Mesenchymal stem cell (in vitro differentiated cells and primary cell): ENCODE measurements at regions not wholly inside any gene's neighbourhood (a gene's known extent, or its start where the extent isn't known, plus 50 kb on each side); places are given as distances from the start of the nearest gene placed in this dataset.

Experiments used
- DNase-seq: peaks from one replicate; pipeline ENCODE4 v3.0.0-alpha.2; 2013
- H2AFZ ChIP-seq: one replicate; pipeline ENCODE4 v1.6.1; 2013; ENCODE audit warnings: low read depth, mild to moderate bottlenecking, control low read depth, inconsistent platforms, low read length, moderate library complexity
- H2AK5ac ChIP-seq: 2 replicates; pipeline ENCODE4 v1.6.1; 2013; ENCODE audit warnings: low read length, moderate library complexity, mild to moderate bottlenecking, inconsistent platforms; ENCODE audit not compliant: severe bottlenecking
- H2BK120ac ChIP-seq: one replicate; pipeline ENCODE4 v1.6.1; 2013; ENCODE audit warnings: low read depth, mild to moderate bottlenecking, inconsistent platforms, low read length, moderate library complexity
- H2BK12ac ChIP-seq, 2 experiments: one replicate each; pipeline ENCODE4 v1.6.1; 2013; ENCODE audit warnings: inconsistent platforms in 2 of 2, low read length in 2 of 2, mild to moderate bottlenecking in 2 of 2, moderate library complexity in 2 of 2, control low read depth in 1 of 2
- H2BK15ac ChIP-seq: one replicate; pipeline ENCODE4 v1.6.1; 2013; ENCODE audit warnings: mild to moderate bottlenecking, low read depth, inconsistent platforms; ENCODE audit not compliant: poor library complexity, severe bottlenecking
- H2BK5ac ChIP-seq: 2 replicates; pipeline ENCODE4 v1.6.1; 2013; ENCODE audit warnings: low read depth, mild to moderate bottlenecking, low read length, control low read depth, inconsistent platforms; ENCODE audit not compliant: poor library complexity, severe bottlenecking
- H3K14ac ChIP-seq, 2 experiments: one replicate each; pipeline ENCODE4 v1.6.1; 2013; ENCODE audit warnings: inconsistent platforms in 2 of 2, low read length in 2 of 2, control low read depth in 1 of 2, mild to moderate bottlenecking in 1 of 2, moderate library complexity in 1 of 2
- H3K18ac ChIP-seq, 2 experiments: one replicate each; pipeline ENCODE4 v1.6.1; 2013; ENCODE audit warnings: inconsistent platforms in 2 of 2, low read length in 2 of 2, control low read depth in 1 of 2, low read depth in 1 of 2, mild to moderate bottlenecking in 1 of 2
- H3K23ac ChIP-seq, 2 experiments: one replicate each; pipeline ENCODE4 v1.6.1; 2013; ENCODE audit warnings: inconsistent platforms in 2 of 2, low read length in 2 of 2, mild to moderate bottlenecking in 2 of 2, moderate library complexity in 2 of 2, control low read depth in 1 of 2
- H3K27ac ChIP-seq: 2 replicates; pipeline ENCODE4 v1.5.1; 2013; ENCODE audit warnings: mild to moderate bottlenecking, moderate library complexity, low read length, control low read depth, inconsistent platforms; ENCODE audit not compliant: poor library complexity, severe bottlenecking
- H3K27me3 ChIP-seq, 2 experiments: 2 replicates each; pipeline versions ENCODE4 v1.6.1 to v1.7.0; 2013; ENCODE audit warnings: low read length in 2 of 2, mild to moderate bottlenecking in 2 of 2, moderate library complexity in 2 of 2, control low read depth in 1 of 2, inconsistent platforms in 1 of 2; ENCODE audit not compliant: control insufficient read depth in 1 of 2, insufficient read depth in 1 of 2
- H3K36me3 ChIP-seq, 2 experiments: 2 replicates each; pipeline versions ENCODE4 v1.6.1 to v1.7.0; 2013; ENCODE audit warnings: low read length in 2 of 2, control low read depth in 1 of 2, inconsistent platforms in 1 of 2, low read depth in 1 of 2, mild to moderate bottlenecking in 1 of 2; ENCODE audit not compliant: insufficient read depth in 2 of 2, control insufficient read depth in 1 of 2
- H3K4ac ChIP-seq, 2 experiments: one replicate each; pipeline ENCODE4 v1.6.1; 2013; ENCODE audit warnings: inconsistent platforms in 2 of 2, low read length in 2 of 2, mild to moderate bottlenecking in 2 of 2, moderate library complexity in 2 of 2, control low read depth in 1 of 2, low read depth in 1 of 2
- H3K4me1 ChIP-seq: 2 replicates; pipeline ENCODE4 v1.6.1; 2013; ENCODE audit warnings: low read depth, low read length, control low read depth; ENCODE audit not compliant: control insufficient read depth, insufficient read depth
- H3K4me2 ChIP-seq: 2 replicates; pipeline ENCODE4 v1.6.1; 2013; ENCODE audit warnings: low read length, mild to moderate bottlenecking, inconsistent platforms; ENCODE audit not compliant: poor library complexity, severe bottlenecking
- H3K4me3 ChIP-seq, 2 experiments: 2 replicates each; pipeline versions ENCODE4 v1.5.1 to v1.7.0; 2013; ENCODE audit warnings: low read length in 2 of 2, mild to moderate bottlenecking in 2 of 2, control low read depth in 1 of 2, low read depth in 1 of 2; ENCODE audit not compliant: insufficient read depth in 1 of 2
- H3K79me1 ChIP-seq: replicated peaks from 2 replicates; pipeline ENCODE4 v1.6.1; 2013; ENCODE audit warnings: mild to moderate bottlenecking, control low read depth, low read length, inconsistent platforms; ENCODE audit not compliant: poor library complexity, severe bottlenecking
- H3K9ac ChIP-seq: 2 replicates; pipeline ENCODE4 v1.7.0; 2013; ENCODE audit warnings: mild to moderate bottlenecking, low read length, moderate library complexity
- H3K9me3 ChIP-seq: 2 replicates; pipeline ENCODE4 v1.7.0; 2013; ENCODE audit warnings: mild to moderate bottlenecking, low read length; ENCODE audit not compliant: control insufficient read depth
- H4K8ac ChIP-seq: one replicate; pipeline ENCODE4 v1.6.1; 2013; ENCODE audit warnings: inconsistent platforms, mild to moderate bottlenecking, low read length, moderate library complexity
- H4K91ac ChIP-seq: one replicate; pipeline ENCODE4 v1.6.1; 2013; ENCODE audit warnings: mild to moderate bottlenecking, low read length, inconsistent platforms
- WGBS: methylation state at CpG from one replicate; pipeline ENCODE4 v1.1.7; 2013; ENCODE audit warnings: mixed read lengths; 5-methylcytosine and 5-hydroxymethylcytosine counted together

DNA sequence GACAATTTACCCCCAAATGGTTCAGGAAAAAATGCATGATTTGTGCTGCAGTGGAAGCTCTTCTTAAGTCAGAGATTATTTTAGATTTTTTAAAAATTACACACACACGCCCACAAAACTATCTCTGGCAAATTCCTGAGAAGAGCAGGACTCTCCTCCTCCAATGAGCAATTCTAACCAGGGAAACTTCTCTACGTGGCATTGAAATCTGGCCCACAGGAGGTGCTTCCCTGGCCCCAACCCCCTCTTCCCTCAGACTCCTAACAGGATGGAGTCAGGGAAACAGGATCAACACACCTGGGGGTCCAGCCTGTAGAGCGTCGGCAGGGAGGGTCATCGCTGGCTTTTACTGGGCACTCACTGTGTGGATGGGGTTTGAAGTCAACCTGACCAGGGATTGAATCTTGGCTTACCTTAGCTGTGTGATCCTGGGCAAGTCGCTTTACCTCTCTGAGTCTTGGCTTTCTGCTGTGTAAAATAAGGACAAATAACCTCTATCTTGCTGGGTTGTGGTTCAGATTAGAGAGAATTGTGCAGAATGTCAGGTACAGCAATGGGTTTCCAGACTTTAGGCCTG, 65.4 kb upstream of the ASAP2 start:
- H3K79me1 ChIP-seq: no peaks in the 10 kb centered on the region
- no peak overlapping the region for H2BK15ac ChIP-seq
- no peak overlapping the region for H2BK120ac ChIP-seq
- H3K4me3 ChIP-seq: no peak overlapping the region
- no peak overlapping the region for H2BK5ac ChIP-seq
- H3K36me3 ChIP-seq: no peaks in the 10 kb centered on the region
- H3K9me3 ChIP-seq: no peaks in the 10 kb centered on the region
- H2AK5ac ChIP-seq: peak overlapping the region; percentile 20
- 89% methylated on average over 6 of the region's 6 CpGs for WGBS
- H3K27me3 ChIP-seq: peaks cover 0 to 4% of the 10 kb centered on the region in 2 experiments
- no peak overlapping the region for H2AFZ ChIP-seq
- no peak overlapping the region for H4K91ac ChIP-seq
- no peak overlapping the region for H4K8ac ChIP-seq
- H3K4me2 ChIP-seq: no peak overlapping the region
- H3K9ac ChIP-seq: peak overlapping the region; percentile 9
- H3K18ac ChIP-seq: peak overlapping the region; percentile 30 to 46
- no peak overlapping the region for H3K23ac ChIP-seq
- peaks cover 18% of the 10 kb centered on the region for H3K4me1 ChIP-seq
- H2BK12ac ChIP-seq: peak overlapping the region; percentile 3 to 37
- H3K4ac ChIP-seq: no peak overlapping the region
- no peak overlapping the region for H3K14ac ChIP-seq
- no peak for DNase-seq
- no peak overlapping the region for H3K27ac ChIP-seq

DNA sequence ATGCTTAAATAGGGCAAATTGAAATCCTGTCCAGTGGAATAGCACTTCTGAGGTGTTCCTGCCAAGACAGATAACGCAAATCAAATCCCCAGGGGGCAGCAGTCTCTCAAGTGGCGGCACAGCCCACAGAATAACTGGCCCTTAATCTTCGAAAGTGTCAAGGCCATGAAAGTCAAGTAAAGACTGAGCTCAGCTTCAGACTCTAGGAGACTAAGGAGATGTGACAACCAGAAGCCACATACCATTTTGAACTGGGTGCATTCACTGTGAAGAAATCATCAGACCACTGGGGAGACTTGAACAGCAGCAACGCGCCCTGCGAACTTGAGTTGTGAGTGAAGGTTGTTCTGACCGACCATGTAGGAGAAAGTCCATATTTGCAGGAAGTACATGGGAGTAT, 66.0 kb upstream of the ASAP2 start:
- no peak overlapping the region for H3K9ac ChIP-seq
- H2BK5ac ChIP-seq: no peak overlapping the region
- no peak overlapping the region for H4K91ac ChIP-seq
- H3K4me3 ChIP-seq: no peak overlapping the region
- H3K9me3 ChIP-seq: no peaks in the 10 kb centered on the region
- 87% methylated on average over 7 of the region's 7 CpGs for WGBS
- peaks cover 0 to 4% of the 10 kb centered on the region in 2 experiments for H3K27me3 ChIP-seq
- H3K4ac ChIP-seq: no peak overlapping the region
- H3K18ac ChIP-seq: no peak overlapping the region
- no peaks in the 10 kb centered on the region for H3K36me3 ChIP-seq
- H3K4me2 ChIP-seq: no peak overlapping the region
- H3K14ac ChIP-seq: no peak overlapping the region
- H2BK120ac ChIP-seq: no peak overlapping the region
- no peaks in the 10 kb centered on the region for H3K79me1 ChIP-seq
- no peak overlapping the region for H2BK15ac ChIP-seq
- peaks cover 17% of the 10 kb centered on the region for H3K4me1 ChIP-seq
- H2AK5ac ChIP-seq: no peak overlapping the region
- H2AFZ ChIP-seq: no peak overlapping the region
- DNase-seq: no peak
- H2BK12ac ChIP-seq: no peak overlapping the region
- H4K8ac ChIP-seq: no peak overlapping the region
- no peak overlapping the region for H3K27ac ChIP-seq
- H3K23ac ChIP-seq: no peak overlapping the region

DNA sequence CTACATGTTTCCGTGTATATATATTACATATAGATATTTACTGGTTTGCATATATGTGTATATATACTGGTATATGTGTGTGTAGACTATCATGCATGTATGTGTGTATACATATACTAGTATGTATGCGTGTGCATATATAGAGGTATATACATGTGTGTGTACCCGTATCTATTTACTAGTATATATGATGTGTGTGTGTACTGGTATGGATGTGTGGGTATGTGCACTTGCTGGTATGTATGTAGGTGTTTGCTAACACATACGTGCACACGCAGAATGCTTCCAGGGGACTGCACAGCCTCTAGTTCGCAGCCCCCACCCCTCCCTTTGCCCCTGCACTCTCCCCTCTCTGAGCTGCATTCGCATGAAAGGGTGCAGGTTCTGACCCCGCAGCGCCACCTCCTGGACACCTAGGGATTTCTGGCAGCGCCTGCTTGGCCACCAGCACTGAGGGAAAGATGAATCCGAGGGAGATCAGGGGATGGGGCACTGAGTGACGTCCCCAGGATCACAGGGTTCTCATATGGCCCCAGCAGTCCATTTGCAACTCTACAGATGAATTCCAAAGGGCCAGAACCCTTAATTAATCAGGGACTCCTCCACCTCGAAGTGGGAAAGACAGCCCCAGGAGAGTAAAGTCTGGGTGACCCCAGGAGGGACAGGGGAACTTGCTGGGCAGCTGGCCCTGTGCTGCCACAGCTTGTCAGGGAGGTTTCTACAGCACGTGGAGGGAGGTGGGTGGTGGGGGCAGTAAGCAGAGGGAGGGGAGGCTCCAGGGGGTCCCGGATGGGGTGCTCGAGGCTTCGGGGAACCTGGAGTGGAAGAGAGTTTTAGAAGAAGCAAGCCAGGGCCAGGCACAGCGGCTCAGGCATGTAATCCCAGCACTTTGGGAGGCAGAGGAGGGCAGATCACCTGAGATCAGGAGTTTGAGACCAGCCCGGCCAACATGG, 66.8 kb upstream of the ASAP2 start:
- Histone ChIP-seq H3K18ac (no peak overlapping the region), H4K8ac (peak overlapping the region; percentile 42), H3K36me3 (no peaks in the 10 kb centered on the region), H2BK15ac (peak overlapping the region; percentile 83), H2AK5ac (no peak overlapping the region), H3K14ac (no peak overlapping the region), H3K4ac (no peak overlapping the region), H3K9me3 (no peaks in the 10 kb centered on the region), H3K9ac (no peak overlapping the region), H2AFZ (no peak overlapping the region), H2BK12ac (no peak overlapping the region), H4K91ac (no peak overlapping the region), H3K79me1 (no peaks in the 10 kb centered on the region), H3K4me1 (peaks cover 16% of the 10 kb centered on the region), H3K27ac (no peak overlapping the region), H3K4me2 (no peak overlapping the region), H3K23ac (no peak overlapping the region), H2BK5ac (no peak overlapping the region), H3K4me3 (no peak overlapping the region), H2BK120ac (peak overlapping the region; percentile 24), H3K27me3 (peaks cover 0 to 4% of the 10 kb centered on the region in 2 experiments)
- DNase-seq: peak; percentile 62
- WGBS: 41% methylated on average over 18 of the region's 19 CpGs

DNA sequence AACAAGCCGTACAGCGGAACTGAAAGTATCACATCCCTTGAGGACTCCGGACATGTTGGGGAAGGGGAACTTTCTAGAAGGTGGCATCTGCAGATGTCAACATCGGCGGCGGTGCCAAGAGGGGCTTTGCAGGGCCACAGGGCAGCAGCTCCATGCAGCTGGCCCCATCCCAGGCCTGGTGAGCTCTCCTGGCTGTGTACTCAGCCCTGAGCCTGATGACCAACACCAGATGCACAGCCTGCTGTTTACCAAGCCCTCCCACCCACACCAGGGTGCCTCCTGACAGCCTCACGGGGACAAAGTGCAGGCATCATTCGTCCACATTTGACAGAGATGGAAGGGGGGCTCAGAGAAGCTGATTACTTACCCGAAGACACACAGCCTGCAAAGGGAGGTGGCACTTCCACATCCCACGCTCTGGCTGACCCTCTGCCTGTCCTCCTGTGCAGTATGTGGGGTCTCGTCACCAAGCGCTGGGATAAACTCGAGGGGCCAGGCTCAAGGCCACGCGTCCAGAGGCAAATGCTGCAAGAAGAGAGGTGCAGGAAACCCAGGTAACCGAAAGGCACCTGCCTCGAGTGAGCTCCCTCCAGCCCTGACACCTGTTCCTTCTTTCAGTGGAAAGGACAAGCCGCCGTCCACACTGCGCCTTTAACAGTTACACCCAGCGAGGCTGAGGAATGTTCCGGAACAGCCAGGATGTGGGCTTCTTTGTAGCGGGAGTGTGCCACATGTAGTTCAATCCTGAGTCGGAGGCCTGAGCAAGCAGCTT, 69.0 kb upstream of the ASAP2 start:
- Histone ChIP-seq H3K79me1 (no peaks in the 10 kb centered on the region), H3K23ac (no peak overlapping the region), H3K4ac (no peak overlapping the region), H3K27me3 (peaks cover 0 to 4% of the 10 kb centered on the region in 2 experiments), H3K27ac (no peak overlapping the region), H4K91ac (no peak overlapping the region), H2BK12ac (no peak overlapping the region), H2BK120ac (no peak overlapping the region), H4K8ac (peak overlapping the region; percentile 27), H3K9me3 (peaks cover 7% of the 10 kb centered on the region), H2AFZ (no peak overlapping the region), H3K9ac (no peak overlapping the region), H2AK5ac (no peak overlapping the region), H3K18ac (no peak overlapping the region), H3K14ac (no peak overlapping the region), H2BK15ac (no peak overlapping the region), H3K4me1 (peaks cover 13% of the 10 kb centered on the region), H2BK5ac (no peak overlapping the region), H3K36me3 (no peaks in the 10 kb centered on the region), H3K4me2 (no peak overlapping the region), H3K4me3 (no peak overlapping the region)
- WGBS: 90% methylated on average over 24 of the region's 24 CpGs
- no peak for DNase-seq
